SK-N-SH treated with all-trans-retinoic acid at 6 μM for 48 hours (cell line): ENCODE measurements at regions not wholly inside any gene's neighbourhood (a gene's known extent, or its start where the extent isn't known, plus 50 kb on each side); places are given as distances from the start of the nearest gene placed in this dataset.

Source experiments
- ATAC-seq: fragments of 200-7000 bp; cut with Tn5 transposase; 3 replicates; pipeline ENCODE4 v1.9.1; 2020; ENCODE audit warnings: mild to moderate bottlenecking, moderate library complexity
- BACH2 ChIP-seq: fragments of 250-450 bp; sonication (Bioruptor Pico); IDR thresholded peaks from 2 replicates; pipeline ENCODE4 v1.9.0; 2021; ENCODE audit warnings: mild to moderate bottlenecking, borderline replicate concordance
- CSDC2 ChIP-seq: fragments of 250-450 bp; sonication (Bioruptor Pico); IDR thresholded peaks from 2 replicates; pipeline ENCODE4 v1.5.0; 2020; ENCODE audit warnings: mild to moderate bottlenecking, moderate library complexity
- GLIS3 ChIP-seq: fragments of 250-450 bp; sonication (Bioruptor Pico); IDR thresholded peaks from 2 replicates; pipeline ENCODE4 v1.5.0; 2020; ENCODE audit warnings: mild to moderate bottlenecking, moderate library complexity
- ISL1 ChIP-seq: fragments of 250-450 bp; sonication (Bioruptor Pico); IDR thresholded peaks from 2 replicates; pipeline ENCODE4 v2.1.2; 2022; ENCODE audit warnings: mild to moderate bottlenecking, moderate library complexity
- OSR1 ChIP-seq: fragments of 250-450 bp; sonication (Bioruptor Pico); IDR thresholded peaks from 2 replicates; pipeline ENCODE4 v1.8.0; 2022; ENCODE audit warnings: moderate library complexity, mild to moderate bottlenecking, inconsistent platforms
- PPARA ChIP-seq: fragments of 250-450 bp; sonication (Bioruptor Pico); IDR thresholded peaks from 2 replicates; pipeline ENCODE4 v1.5.0; 2020; ENCODE audit warnings: mild to moderate bottlenecking, borderline replicate concordance
- RARB ChIP-seq: fragments of 250-450 bp; sonication (Bioruptor Pico); IDR thresholded peaks from 2 replicates; pipeline ENCODE4 v1.8.0; 2021; ENCODE audit warnings: mild to moderate bottlenecking, moderate library complexity
- TCF4 ChIP-seq: fragments of 250-450 bp; sonication (Bioruptor Pico); IDR thresholded peaks from 2 replicates; pipeline ENCODE4 v1.8.0; 2021; ENCODE audit warnings: mild to moderate bottlenecking, moderate library complexity, borderline replicate concordance
- ZC3H10 ChIP-seq: fragments of 250-450 bp; sonication (Bioruptor Pico); IDR thresholded peaks from 2 replicates; pipeline ENCODE4 v1.5.1; 2021; ENCODE audit warnings: mild to moderate bottlenecking, moderate library complexity
- ZFP3 ChIP-seq: fragments of 250-450 bp; sonication (Bioruptor Pico); IDR thresholded peaks from 2 replicates; pipeline ENCODE4 v1.5.0; 2020; ENCODE audit warnings: mild to moderate bottlenecking, moderate library complexity
- ZFP30 ChIP-seq: fragments of 450-650 bp; formaldehyde crosslinking; IDR thresholded peaks from 2 replicates; pipeline ENCODE4 v1.5.0; 2022; ENCODE audit warnings: mild to moderate bottlenecking, moderate library complexity
- ZNF70 ChIP-seq: fragments of 450-650 bp; formaldehyde crosslinking; IDR thresholded peaks from 2 replicates; pipeline ENCODE4 v1.5.0; 2020; ENCODE audit warnings: mild to moderate bottlenecking, moderate library complexity
- ZNF8 ChIP-seq: fragments of 450-650 bp; formaldehyde crosslinking; IDR thresholded peaks from 2 replicates; pipeline ENCODE4 v1.5.0; 2020; ENCODE audit warnings: mild to moderate bottlenecking, moderate library complexity
- TF ChIP-seq, protein P1 (sequence below): fragments of 250-450 bp; sonication (Bioruptor Pico); IDR thresholded peaks from 2 replicates; pipeline ENCODE4 v1.5.1; 2021; ENCODE audit warnings: mild to moderate bottlenecking, moderate library complexity
- TF ChIP-seq, protein P2 (sequence below): fragments of 250-450 bp; sonication (Bioruptor Pico); IDR thresholded peaks from 2 replicates; pipeline ENCODE4 v1.5.1; 2020; ENCODE audit warnings: low read depth, mild to moderate bottlenecking, moderate library complexity
- TF ChIP-seq, protein P3 (sequence below): fragments of 250-450 bp; sonication (Bioruptor Pico); IDR thresholded peaks from 2 replicates; pipeline ENCODE4 v1.8.0; 2021; ENCODE audit warnings: low read depth, mild to moderate bottlenecking, moderate library complexity, borderline replicate concordance
- TF ChIP-seq, protein P4 (sequence below): fragments of 250-450 bp; sonication (Bioruptor Pico); IDR thresholded peaks from 2 replicates; pipeline ENCODE4 v1.8.0; 2020; ENCODE audit warnings: mild to moderate bottlenecking, moderate library complexity, borderline replicate concordance

DNA sequence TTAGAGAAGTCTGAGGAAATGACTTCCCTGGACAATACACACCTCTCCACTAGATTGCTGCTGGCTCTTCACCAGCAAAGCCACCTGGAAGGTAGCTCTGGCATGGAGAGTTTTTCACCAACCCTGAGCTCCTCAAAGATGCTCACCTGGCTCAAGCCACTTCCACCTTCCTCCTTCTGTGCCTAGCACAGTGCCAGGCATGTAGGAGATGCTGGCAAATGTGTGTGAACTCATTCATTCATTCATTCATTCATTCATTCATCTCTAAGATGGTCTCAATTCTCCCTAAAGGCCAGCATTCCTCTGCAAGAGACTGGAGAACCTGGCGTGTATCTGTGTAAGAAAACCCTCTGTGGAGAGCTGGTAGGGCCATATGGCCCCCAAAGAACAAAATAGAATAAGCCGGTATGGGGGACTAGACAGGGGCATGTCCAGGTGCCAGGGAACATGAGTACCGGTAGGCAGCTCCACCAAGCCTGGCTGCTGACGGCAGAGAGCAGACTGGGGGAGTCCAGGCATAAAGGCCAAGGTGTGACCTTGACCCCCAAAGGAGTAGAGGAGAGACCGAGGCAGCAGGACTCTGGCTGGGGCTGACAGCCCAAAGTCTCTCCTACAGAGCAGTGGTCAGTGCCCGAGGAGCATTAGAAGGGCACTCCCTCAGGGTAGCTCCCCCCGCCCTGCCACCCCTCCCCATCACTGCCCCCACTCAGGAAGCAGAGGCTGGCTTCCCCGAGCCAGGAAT lies 132.2 kb upstream of the TNRC6C start:
- TF ChIP-seq, protein P1, sequence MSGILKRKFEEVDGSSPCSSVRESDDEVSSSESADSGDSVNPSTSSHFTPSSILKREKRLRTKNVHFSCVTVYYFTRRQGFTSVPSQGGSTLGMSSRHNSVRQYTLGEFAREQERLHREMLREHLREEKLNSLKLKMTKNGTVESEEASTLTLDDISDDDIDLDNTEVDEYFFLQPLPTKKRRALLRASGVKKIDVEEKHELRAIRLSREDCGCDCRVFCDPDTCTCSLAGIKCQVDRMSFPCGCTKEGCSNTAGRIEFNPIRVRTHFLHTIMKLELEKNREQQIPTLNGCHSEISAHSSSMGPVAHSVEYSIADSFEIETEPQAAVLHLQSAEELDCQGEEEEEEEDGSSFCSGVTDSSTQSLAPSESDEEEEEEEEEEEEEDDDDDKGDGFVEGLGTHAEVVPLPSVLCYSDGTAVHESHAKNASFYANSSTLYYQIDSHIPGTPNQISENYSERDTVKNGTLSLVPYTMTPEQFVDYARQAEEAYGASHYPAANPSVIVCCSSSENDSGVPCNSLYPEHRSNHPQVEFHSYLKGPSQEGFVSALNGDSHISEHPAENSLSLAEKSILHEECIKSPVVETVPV (CRISPR knock-in tag): no peak
- TF ChIP-seq PPARA (CRISPR knock-in tag) (no peak), ZC3H10 (CRISPR knock-in tag) (no peak), CSDC2 (CRISPR knock-in tag) (no peak), ZNF8 (CRISPR knock-in tag) (no peak)
- TF ChIP-seq, all 23 proteins: peak for 0
- no peak for ATAC-seq

DNA sequence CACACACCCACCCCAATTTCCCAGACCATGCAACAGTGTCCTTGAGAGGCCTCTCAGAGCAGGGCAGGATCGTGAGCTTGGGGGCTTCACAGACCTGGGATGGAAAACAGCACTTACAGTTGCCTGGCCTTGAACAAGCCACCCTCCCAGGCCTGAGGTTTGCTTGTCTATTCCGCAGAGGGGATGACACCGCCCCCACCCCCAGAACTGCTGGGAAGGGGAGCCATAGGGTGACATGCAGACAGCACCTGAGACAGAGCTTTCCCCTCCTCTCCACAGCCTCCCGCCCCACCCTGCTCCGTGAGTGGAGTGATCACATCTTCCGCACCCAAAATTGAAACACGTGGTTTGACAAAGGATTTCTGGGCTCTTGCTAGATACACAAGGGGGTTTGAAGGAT lies 131.5 kb upstream of the TNRC6C start:
- ATAC-seq: no peak
- TF ChIP-seq BACH2 (CRISPR knock-in tag) (no peak), ZFP30 (CRISPR knock-in tag) (no peak), ZFP3 (CRISPR knock-in tag) (no peak), ISL1 (CRISPR knock-in tag) (no peak)
- TF ChIP-seq, protein P2, sequence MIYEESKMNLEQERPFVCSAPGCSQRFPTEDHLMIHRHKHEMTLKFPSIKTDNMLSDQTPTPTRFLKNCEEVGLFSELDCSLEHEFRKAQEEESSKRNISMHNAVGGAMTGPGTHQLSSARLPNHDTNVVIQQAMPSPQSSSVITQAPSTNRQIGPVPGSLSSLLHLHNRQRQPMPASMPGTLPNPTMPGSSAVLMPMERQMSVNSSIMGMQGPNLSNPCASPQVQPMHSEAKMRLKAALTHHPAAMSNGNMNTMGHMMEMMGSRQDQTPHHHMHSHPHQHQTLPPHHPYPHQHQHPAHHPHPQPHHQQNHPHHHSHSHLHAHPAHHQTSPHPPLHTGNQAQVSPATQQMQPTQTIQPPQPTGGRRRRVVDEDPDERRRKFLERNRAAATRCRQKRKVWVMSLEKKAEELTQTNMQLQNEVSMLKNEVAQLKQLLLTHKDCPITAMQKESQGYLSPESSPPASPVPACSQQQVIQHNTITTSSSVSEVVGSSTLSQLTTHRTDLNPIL (CRISPR knock-in tag): no peak
- TF ChIP-seq, protein P3, sequence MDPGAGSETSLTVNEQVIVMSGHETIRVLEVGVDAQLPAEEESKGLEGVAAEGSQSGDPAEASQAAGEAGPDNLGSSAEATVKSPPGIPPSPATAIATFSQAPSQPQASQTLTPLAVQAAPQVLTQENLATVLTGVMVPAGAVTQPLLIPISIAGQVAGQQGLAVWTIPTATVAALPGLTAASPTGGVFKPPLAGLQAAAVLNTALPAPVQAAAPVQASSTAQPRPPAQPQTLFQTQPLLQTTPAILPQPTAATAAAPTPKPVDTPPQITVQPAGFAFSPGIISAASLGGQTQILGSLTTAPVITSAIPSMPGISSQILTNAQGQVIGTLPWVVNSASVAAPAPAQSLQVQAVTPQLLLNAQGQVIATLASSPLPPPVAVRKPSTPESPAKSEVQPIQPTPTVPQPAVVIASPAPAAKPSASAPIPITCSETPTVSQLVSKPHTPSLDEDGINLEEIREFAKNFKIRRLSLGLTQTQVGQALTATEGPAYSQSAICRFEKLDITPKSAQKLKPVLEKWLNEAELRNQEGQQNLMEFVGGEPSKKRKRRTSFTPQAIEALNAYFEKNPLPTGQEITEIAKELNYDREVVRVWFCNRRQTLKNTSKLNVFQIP (CRISPR knock-in tag): no peak

DNA sequence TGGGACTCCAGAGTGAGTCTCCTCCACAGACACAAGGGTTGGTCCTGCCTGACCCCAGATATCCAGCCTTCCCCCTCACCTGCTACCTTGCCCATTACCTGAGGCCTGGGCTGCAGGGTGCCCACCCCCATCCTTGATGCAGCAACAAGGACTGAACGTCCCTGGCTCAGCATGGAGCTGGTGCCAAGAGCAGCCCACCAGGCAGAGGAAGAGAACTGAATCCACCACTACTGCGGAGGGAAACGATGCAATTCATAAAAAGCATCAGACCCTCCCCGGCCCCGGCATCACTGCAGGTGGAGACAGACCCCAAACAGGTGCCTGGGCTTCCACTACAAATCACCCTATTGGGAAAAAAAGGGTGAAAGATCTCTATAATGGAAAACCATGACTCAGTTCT lies 131.0 kb upstream of the TNRC6C start:
- no peak for ATAC-seq
- TF ChIP-seq, protein P1 (CRISPR knock-in tag): no peak
- no peak for TF ChIP-seq TCF4

DNA sequence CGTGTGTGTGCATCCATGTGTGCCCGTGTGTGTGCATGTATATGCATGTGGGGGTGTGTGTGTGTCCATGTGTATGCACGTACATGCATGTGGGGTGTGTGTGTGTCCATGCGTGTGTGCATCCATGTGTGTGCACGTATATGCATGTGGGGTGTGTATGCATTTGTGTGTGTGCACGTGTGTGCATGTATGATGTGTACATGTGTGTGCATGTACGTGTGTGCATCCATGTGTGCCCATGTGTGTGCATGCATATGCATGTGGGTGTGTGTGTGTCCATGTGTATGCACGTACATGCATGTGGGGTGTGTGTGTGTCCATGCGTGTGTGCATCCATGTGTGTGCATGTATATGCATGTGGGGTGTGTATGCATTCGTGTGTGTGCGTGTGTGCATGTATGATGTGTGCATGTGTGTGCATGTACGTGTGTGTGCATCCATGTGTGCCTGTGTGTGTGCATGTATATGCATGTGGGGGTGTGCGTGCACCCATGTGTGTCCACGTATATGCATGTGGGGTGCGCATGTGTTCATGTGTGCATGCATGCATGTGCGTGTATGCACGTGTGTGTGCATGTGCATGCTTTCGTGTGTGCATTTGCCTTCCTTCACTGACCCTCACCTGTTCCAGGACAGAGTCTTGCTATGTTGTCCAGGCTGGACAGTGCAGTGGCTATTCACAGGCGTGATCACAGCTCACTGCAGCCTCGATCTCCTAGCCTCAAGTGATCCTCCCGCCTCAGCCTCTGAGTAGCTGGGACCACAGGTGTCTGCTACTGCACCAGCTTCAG lies 129.6 kb upstream of the TNRC6C start:
- ATAC-seq: no peak
- TF ChIP-seq GLIS3 (no peak), OSR1 (CRISPR knock-in tag) (no peak), ZFP3 (CRISPR knock-in tag) (no peak), PPARA (CRISPR knock-in tag) (no peak), ZNF70 (CRISPR knock-in tag) (no peak), RARB (CRISPR knock-in tag) (no peak)
- TF ChIP-seq, protein P4, sequence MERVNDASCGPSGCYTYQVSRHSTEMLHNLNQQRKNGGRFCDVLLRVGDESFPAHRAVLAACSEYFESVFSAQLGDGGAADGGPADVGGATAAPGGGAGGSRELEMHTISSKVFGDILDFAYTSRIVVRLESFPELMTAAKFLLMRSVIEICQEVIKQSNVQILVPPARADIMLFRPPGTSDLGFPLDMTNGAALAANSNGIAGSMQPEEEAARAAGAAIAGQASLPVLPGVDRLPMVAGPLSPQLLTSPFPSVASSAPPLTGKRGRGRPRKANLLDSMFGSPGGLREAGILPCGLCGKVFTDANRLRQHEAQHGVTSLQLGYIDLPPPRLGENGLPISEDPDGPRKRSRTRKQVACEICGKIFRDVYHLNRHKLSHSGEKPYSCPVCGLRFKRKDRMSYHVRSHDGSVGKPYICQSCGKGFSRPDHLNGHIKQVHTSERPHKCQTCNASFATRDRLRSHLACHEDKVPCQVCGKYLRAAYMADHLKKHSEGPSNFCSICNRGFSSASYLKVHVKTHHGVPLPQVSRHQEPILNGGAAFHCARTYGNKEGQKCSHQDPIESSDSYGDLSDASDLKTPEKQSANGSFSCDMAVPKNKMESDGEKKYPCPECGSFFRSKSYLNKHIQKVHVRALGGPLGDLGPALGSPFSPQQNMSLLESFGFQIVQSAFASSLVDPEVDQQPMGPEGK: no peak
- TF ChIP-seq, protein P2 (CRISPR knock-in tag): no peak
- TF ChIP-seq, protein P1 (CRISPR knock-in tag): no peak
- TF ChIP-seq, all 23 proteins: peak for 0
